NT2/D1 (cell line): ENCODE measurements at regions not wholly inside any gene's neighbourhood (a gene's known extent, or its start where the extent isn't known, plus 50 kb on each side); places are given as distances from the start of the nearest gene placed in this dataset.

Source experiments
- SUZ12 ChIP-seq: IDR thresholded peaks from 2 replicates; pipeline ENCODE4 v1.6.1; 2011; ENCODE audit not compliant: insufficient read length, insufficient read depth; ENCODE audit errors: extremely low read depth
- YY1 ChIP-seq: IDR thresholded peaks from 2 replicates; pipeline ENCODE4 v1.6.1; 2011; ENCODE audit not compliant: insufficient read length, insufficient read depth

DNA sequence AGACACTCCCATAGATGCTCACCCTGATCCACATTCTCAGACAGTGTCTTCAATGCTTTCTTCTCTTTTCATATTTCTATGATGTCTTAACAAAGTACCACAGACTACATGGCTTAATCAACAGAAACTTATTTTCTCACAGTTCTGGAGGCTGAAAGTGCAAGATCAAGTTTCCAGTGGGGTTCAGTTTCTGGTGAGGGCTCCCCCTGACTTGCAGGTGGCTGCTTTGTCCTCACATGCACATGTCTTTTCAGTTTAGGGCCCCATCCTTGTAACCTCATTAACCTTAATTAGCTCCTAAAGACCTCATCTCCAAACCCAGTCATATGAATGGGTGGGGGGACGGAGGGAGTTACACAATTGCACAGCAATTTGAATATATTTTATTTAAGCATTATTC, 335.8 kb downstream of the AASDHPPT start:
- TF ChIP-seq YY1 (no peak), SUZ12 (no peak)
